Ishikawa (cell line): ENCODE measurements at regions not wholly inside any gene's neighbourhood (a gene's known extent, or its start where the extent isn't known, plus 50 kb on each side); places are given as distances from the start of the nearest gene placed in this dataset.

ENCODE experiments used
- CEBPB ChIP-seq: IDR thresholded peaks from 2 replicates; pipeline ENCODE4 v1.6.1; 2012
- RAD21 ChIP-seq: IDR thresholded peaks from 2 replicates; pipeline ENCODE4 v1.6.1; 2012; ENCODE audit warnings: low read depth
- TAF1 ChIP-seq: IDR thresholded peaks from 2 replicates; pipeline ENCODE4 v1.6.1; 2012; ENCODE audit warnings: low read depth, mild to moderate bottlenecking
- YY1 ChIP-seq: IDR thresholded peaks from 2 replicates; pipeline ENCODE4 v1.6.1; 2012; ENCODE audit warnings: low read depth
- ZBTB7A ChIP-seq: IDR thresholded peaks from 2 replicates; pipeline ENCODE4 v1.6.1; 2012; ENCODE audit warnings: low read depth

- TF ChIP-seq YY1 (no peak), TAF1 (no peak), ZBTB7A (no peak), CEBPB (no peak), RAD21 (no peak)
Observed at GRCh38 chr3:67977762-67978161, 323.4 kb upstream of the SUCLG2 start.
